Mucosa of descending colon (tissue), 3 donors: ENCODE measurements at regions not wholly inside any gene's neighbourhood (a gene's known extent, or its start where the extent isn't known, plus 50 kb on each side); places are given as distances from the start of the nearest gene placed in this dataset.

Experiments
- ATAC-seq: fragments of 200-7000 bp; cut with Tn5 transposase; one replicate; pipeline ENCODE4 v1.9.1; 2020; ENCODE audit warnings: mild to moderate bottlenecking, moderate library complexity
- DNase-seq, 3 donors: peaks; one replicate each; pipeline ENCODE4 v3.0.0-alpha.2; 2020
- H3K36me3 ChIP-seq: fragments of 200-600 bp; one replicate; pipeline ENCODE4 v1.8.0; 2021; ENCODE audit warnings: low read depth, mild to moderate bottlenecking
- H3K4me1 ChIP-seq: fragments of 200-600 bp; one replicate; pipeline ENCODE4 v1.8.0; 2021; ENCODE audit warnings: low read depth, mild to moderate bottlenecking
- H3K4me3 ChIP-seq: fragments of 200-600 bp; one replicate; pipeline ENCODE4 v1.8.0; 2021; ENCODE audit warnings: mild to moderate bottlenecking
- H3K9me3 ChIP-seq: fragments of 200-600 bp; one replicate; pipeline ENCODE4 v1.8.0; 2021; ENCODE audit warnings: mild to moderate bottlenecking
- intact Hi-C, 2 donors: fragments of 100-400 bp; cut with DNase I in 1 of 2; cut with micrococcal nuclease in 1 of 2; formaldehyde crosslinking; loops; one replicate each; pipeline versions ENCODE4 v1.11.0 to v1.11.1; 2022; cut with DNase I, micrococcal nuclease
- TF ChIP-seq, protein P1 (sequence below): fragments of 200-600 bp; IDR thresholded peaks from one replicate; pipeline ENCODE4 v1.8.0; 2022; ENCODE audit warnings: antibody characterized with exemption, mild to moderate bottlenecking
- donor health status: DM: no; HTN: no; CAD: no; lungs with moderate emphysema.
- donor health status: DM: no; HTN: no; CAD: no.
- donor health status: DM: no; HTN: yes; CAD: no.

DNA sequence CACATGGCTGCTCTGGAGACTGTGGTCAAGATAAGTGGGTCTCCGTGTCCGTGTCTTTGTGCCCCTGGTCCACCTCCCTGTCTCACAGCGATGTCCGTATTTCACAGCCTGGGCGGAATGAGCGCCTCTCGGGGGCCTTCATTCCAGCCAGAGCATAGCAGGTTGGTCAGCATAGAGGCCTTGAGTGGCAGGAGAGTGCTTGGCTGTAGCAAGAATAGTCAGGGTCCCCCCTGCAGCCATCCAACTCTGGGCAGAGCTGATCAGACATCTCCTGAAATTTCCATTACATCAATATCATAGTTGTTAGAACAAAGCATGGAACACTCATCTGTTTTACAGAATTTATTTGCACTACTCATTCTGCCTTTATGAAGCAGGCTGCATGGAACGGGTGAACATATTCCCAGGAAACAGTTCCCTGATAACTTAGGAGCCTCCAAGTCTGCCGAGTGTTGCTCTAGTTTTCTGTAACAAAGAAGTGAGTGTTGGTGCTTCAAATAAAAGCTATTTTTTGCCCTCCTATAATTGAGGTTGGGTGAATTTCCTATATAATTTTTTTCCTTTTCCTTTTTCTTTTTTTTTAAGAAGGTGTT, 255.3 kb downstream of the INHBA start:
- H3K4me1 ChIP-seq = no peaks in the 10 kb centered on the region
- no peak for ATAC-seq
- intact Hi-C loops = no loop called here
- no peaks in the 10 kb centered on the region for H3K36me3 ChIP-seq
- TF ChIP-seq, protein P1, sequence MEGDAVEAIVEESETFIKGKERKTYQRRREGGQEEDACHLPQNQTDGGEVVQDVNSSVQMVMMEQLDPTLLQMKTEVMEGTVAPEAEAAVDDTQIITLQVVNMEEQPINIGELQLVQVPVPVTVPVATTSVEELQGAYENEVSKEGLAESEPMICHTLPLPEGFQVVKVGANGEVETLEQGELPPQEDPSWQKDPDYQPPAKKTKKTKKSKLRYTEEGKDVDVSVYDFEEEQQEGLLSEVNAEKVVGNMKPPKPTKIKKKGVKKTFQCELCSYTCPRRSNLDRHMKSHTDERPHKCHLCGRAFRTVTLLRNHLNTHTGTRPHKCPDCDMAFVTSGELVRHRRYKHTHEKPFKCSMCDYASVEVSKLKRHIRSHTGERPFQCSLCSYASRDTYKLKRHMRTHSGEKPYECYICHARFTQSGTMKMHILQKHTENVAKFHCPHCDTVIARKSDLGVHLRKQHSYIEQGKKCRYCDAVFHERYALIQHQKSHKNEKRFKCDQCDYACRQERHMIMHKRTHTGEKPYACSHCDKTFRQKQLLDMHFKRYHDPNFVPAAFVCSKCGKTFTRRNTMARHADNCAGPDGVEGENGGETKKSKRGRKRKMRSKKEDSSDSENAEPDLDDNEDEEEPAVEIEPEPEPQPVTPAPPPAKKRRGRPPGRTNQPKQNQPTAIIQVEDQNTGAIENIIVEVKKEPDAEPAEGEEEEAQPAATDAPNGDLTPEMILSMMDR = no peak
- no peak overlapping the region for H3K4me3 ChIP-seq
- H3K9me3 ChIP-seq = no peaks in the 10 kb centered on the region
- no peak for DNase-seq

DNA sequence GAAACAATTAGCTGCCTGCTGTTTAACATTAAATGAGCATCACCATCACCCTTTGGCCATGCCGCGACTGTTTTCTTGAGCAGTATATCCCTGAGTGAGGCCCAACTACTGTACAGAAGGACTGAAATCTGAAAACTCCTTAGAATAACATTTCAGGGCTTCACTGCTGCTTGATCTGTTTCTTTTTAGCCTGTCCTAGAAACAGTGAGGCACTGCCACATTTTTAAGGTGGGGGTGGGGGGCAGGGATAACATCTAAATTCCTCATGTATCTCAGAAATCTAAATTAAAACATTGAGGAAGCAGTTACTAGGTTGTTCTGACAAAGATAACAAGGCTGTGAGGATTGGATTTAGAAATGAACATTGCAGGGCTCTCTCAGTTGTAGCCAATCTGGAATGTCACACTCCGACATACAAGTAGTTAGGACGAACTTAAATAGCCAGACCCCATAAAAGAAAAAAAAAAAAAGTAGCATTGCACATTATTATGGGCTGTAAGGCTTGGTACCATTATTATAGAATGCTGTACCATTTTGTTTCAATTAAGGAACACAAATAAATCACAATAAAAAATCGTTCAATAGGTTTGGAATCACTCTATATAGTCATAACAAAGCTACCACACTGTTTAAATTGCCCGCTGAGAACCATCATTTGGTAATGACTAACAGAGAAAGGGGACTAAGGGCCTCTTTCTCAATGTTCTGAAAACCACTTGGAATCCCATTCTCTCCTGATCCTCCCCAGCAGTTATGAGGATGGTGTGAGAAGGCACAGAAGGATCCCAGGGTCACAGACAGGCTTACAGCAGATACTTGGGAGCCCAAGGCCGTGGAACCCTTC, 256.1 kb downstream of the INHBA start:
- no peaks in the 10 kb centered on the region for H3K36me3 ChIP-seq
- DNase-seq (no peak), ATAC-seq (no peak)
- intact Hi-C loops = no loop called here
- TF ChIP-seq, protein P1 = no peak
- H3K4me3 ChIP-seq = no peak overlapping the region
- no peaks in the 10 kb centered on the region for H3K9me3 ChIP-seq
- no peaks in the 10 kb centered on the region for H3K4me1 ChIP-seq

- intact Hi-C loops = no loop called here
- Histone ChIP-seq H3K4me3 (no peak overlapping the region), H3K9me3 (no peaks in the 10 kb centered on the region), H3K36me3 (no peaks in the 10 kb centered on the region), H3K4me1 (no peaks in the 10 kb centered on the region)
- TF ChIP-seq, protein P1 = no peak
- no peak for ATAC-seq
- no peak for DNase-seq
Observed at GRCh38 chr7:41445946-41446345, 256.9 kb downstream of the INHBA start.

DNA sequence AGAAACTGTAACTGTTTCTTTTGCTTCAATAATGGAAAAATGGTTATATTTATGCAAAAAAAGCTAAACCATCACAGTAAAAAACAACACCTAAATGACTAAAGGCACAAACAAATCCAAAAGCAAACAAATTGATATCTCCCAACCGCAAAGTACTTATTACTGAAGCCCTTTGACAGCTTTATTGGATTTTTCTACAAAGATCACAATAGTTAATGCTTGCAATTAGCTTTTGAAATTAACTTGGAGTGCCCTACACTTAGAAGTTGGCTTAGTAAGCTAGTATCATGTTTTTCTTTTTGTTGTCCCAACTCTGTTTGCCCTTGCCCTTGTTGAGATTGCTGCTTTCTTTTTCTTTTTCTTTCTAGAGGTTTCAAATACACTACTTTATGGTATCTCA, 257.5 kb downstream of the INHBA start:
- intact Hi-C loops = no loop called here
- ATAC-seq (no peak), DNase-seq (no peak)
- Histone ChIP-seq H3K36me3 (no peaks in the 10 kb centered on the region), H3K4me1 (no peaks in the 10 kb centered on the region), H3K9me3 (no peaks in the 10 kb centered on the region), H3K4me3 (no peak overlapping the region)
- TF ChIP-seq, protein P1 = no peak

DNA sequence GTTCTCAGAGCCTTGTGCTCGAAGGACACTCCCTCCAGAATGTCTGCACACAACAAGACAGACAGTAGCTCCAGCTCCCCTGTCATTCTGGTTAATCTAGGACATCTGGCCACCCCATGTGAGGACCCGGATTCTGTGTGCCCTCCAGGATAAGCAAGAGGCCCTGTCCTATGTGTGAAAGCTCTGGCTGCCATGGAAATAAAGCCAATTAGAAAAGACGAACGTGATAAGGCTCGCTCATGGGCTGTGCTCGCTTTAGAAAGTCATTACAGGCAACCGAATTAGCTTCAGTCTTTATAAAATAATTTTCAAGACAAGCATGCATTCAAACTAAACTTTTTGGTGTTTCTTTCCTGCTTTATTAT, 263.4 kb downstream of the INHBA start:
- TF ChIP-seq, protein P1 = no peak
- no peaks in the 10 kb centered on the region for H3K9me3 ChIP-seq
- DNase-seq (no peak), ATAC-seq (no peak)
- no peak overlapping the region for H3K4me3 ChIP-seq
- intact Hi-C loops = no loop called here
- no peaks in the 10 kb centered on the region for H3K4me1 ChIP-seq
- H3K36me3 ChIP-seq = no peaks in the 10 kb centered on the region
